BE2C (cell line): ENCODE measurements at regions not wholly inside any gene's neighbourhood (a gene's known extent, or its start where the extent isn't known, plus 50 kb on each side); places are given as distances from the start of the nearest gene placed in this dataset.
"Not testable (repeated sequence)": the region's sequence is repeated elsewhere in the genome, so short reads cannot be mapped to it uniquely, and the experiment has no call there.

Experiments used
- DNase-seq: peaks from one replicate; pipeline ENCODE4 v3.0.0-alpha.2; 2020
- H3K27me3 ChIP-seq: fragments of 250-450 bp; sonication (Bioruptor Pico); 2 replicates; pipeline ENCODE4 v1.5.1; 2020; ENCODE audit warnings: mild to moderate bottlenecking
- H3K36me3 ChIP-seq: fragments of 250-450 bp; sonication (Bioruptor Pico); 2 replicates; pipeline ENCODE4 v1.5.1; 2020; ENCODE audit warnings: mild to moderate bottlenecking
- H3K4me1 ChIP-seq: fragments of 250-450 bp; sonication (Bioruptor Pico); 2 replicates; pipeline ENCODE4 v1.5.1; 2020
- H3K4me3 ChIP-seq: 2 replicates; pipeline ENCODE4 v1.5.1; 2011; ENCODE audit warnings: low read depth, low read length
- H3K9me3 ChIP-seq: fragments of 250-450 bp; sonication (Bioruptor Pico); 2 replicates; pipeline ENCODE4 v1.5.1; 2020
- TF ChIP-seq, protein P1 (sequence below): IDR thresholded peaks from 2 replicates; pipeline ENCODE4 v1.5.1; 2012; ENCODE audit warnings: mild to moderate bottlenecking, low read depth, low read length

DNA sequence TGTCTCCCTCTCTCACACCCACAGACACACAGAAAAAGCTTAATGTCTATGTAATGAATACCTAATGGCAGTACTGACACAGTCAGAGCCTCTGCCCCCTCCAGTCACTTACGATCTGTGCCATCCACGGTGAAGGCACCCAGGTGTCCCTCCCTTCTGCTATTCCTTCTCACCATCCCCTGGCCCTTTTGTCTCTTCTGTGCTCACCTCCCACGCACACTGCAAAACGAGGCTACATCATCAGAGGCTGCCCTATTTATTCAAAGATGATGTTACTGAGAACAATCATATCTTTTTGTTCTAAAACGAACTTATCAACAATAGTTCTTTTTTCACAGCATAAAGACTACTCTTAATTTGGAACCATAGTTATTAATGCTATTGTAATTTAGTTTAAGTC lies 246.9 kb upstream of the MKLN1 start:
- Histone ChIP-seq H3K27me3 (no peaks in the 10 kb centered on the region), H3K4me3 (no peak overlapping the region), H3K36me3 (no peaks in the 10 kb centered on the region; the same call in 1 of the 2 replicates), H3K4me1 (no peaks in the 10 kb centered on the region; the same call in 1 of the 2 replicates), H3K9me3 (no peaks in the 10 kb centered on the region)
- TF ChIP-seq, protein P1, sequence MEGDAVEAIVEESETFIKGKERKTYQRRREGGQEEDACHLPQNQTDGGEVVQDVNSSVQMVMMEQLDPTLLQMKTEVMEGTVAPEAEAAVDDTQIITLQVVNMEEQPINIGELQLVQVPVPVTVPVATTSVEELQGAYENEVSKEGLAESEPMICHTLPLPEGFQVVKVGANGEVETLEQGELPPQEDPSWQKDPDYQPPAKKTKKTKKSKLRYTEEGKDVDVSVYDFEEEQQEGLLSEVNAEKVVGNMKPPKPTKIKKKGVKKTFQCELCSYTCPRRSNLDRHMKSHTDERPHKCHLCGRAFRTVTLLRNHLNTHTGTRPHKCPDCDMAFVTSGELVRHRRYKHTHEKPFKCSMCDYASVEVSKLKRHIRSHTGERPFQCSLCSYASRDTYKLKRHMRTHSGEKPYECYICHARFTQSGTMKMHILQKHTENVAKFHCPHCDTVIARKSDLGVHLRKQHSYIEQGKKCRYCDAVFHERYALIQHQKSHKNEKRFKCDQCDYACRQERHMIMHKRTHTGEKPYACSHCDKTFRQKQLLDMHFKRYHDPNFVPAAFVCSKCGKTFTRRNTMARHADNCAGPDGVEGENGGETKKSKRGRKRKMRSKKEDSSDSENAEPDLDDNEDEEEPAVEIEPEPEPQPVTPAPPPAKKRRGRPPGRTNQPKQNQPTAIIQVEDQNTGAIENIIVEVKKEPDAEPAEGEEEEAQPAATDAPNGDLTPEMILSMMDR = no peak
- DNase-seq = no peak

DNA sequence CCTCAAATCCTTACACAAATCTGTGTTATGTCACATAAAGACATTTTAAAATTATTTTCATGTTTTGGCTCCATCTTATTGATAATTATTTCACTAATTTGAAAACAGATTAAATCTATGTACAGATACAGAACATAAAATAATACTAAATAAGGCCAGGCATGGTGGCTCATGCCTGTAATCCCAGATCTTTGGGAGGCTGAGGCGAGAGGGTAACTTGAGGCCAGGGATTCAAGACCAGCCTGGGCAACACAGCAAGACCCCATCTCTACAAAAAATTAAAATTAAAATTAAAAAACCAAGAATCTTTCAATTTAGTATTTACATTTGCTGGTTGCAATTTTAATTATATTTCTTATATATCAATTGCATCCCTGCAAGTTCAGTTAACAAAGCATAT lies 246.4 kb upstream of the MKLN1 start:
- Histone ChIP-seq H3K9me3 (no peaks in the 10 kb centered on the region), H3K4me3 (no peak overlapping the region), H3K36me3 (no peaks in the 10 kb centered on the region; the same call in 1 of the 2 replicates), H3K4me1 (no peaks in the 10 kb centered on the region; the same call in 1 of the 2 replicates), H3K27me3 (no peaks in the 10 kb centered on the region)
- TF ChIP-seq, protein P1 = no peak
- DNase-seq = no peak

DNA sequence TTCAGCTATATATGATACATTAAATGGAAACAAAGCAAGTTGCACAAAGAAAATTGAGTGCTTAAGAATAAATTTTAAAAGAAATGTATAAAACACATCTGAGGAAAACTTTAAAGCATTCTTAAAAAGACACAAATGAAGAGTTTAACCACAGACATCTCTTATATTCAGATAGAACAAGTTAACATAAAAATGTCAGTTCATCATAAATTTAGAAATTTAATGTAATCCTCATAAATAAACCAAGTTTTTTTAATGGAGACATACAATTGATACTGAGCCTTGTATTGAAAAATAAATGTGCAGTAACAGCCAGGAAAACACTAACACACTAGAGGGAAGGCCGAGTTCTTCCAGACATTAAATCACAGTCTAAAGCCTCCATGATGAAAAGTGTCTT lies 243.9 kb upstream of the MKLN1 start:
- no peak for DNase-seq
- Histone ChIP-seq H3K27me3 (no peaks in the 10 kb centered on the region), H3K4me1 (no peaks in the 10 kb centered on the region; the same call in 1 of the 2 replicates), H3K36me3 (no peaks in the 10 kb centered on the region), H3K9me3 (no peaks in the 10 kb centered on the region), H3K4me3 (no peak overlapping the region)
- TF ChIP-seq, protein P1 = no peak

DNA sequence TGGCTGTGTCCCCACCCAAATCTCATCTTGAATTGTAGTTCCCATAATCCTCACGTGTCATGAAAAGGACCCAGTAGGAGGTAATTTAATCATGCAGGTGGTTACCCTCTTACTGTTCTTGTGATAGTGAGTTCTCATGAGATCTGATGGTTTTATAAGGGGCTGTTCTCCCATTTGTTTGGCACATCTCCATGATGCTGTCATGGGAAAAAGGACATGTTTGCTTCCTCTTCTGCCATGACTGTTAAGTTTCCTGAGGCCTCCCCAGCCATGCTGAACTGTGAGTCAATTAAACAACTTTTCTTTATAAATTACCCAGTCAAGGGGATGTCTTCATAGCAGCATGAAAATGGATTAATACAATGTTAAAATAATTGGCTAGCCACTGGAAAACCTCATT lies 243.3 kb upstream of the MKLN1 start:
- H3K4me3 ChIP-seq, H3K9me3 ChIP-seq, H3K36me3 ChIP-seq, DNase-seq, H3K4me1 ChIP-seq, H3K27me3 ChIP-seq: not testable (repeated sequence)

DNA sequence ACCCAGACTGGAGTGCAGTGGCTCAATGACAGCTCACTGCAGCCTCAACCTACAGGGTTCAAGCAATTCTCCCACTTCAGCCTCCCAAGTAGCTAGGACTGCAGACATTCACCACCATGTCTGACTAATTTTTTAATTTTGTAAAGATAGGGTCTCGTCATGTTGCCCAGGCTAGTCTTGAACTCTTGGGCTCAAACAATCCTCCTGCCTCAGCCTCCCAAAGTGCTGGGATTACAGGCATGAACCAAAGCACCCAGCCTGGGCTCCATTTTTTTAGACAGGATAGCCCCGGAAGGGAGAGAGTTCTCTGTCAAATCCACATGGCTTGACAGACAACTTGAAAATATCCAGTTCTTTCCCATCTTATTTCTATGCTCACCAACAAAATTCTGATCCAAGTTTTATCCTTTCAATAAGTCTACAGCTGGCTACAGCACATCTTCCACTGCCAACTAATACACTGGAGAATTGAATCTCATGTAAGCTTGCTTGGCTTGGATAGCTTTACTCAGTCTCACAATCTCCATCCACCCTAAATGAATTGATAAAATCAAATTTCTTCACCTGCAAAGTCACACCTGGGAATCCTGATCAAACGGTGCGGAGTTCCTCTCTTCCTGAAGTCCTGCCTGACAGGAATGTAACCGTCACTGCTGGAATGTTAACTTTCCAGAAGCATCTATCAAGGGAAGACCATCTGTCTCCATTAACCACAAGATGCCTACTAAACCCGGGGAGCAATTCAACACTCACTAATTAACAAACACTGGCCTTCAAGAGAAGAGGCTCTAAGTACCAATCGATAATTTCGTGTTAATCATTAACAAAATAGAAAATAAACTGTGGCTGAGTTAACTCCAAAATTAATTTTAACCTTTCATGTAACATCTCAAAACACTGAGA lies 239.7 kb upstream of the MKLN1 start:
- H3K36me3 ChIP-seq = peaks cover 6% of the 10 kb centered on the region
- no peaks in the 10 kb centered on the region; the same call in 1 of the 2 replicates for H3K4me1 ChIP-seq
- no peak overlapping the region for H3K4me3 ChIP-seq
- H3K9me3 ChIP-seq = no peaks in the 10 kb centered on the region
- TF ChIP-seq, protein P1 = no peak
- no peaks in the 10 kb centered on the region for H3K27me3 ChIP-seq
- no peak for DNase-seq

DNA sequence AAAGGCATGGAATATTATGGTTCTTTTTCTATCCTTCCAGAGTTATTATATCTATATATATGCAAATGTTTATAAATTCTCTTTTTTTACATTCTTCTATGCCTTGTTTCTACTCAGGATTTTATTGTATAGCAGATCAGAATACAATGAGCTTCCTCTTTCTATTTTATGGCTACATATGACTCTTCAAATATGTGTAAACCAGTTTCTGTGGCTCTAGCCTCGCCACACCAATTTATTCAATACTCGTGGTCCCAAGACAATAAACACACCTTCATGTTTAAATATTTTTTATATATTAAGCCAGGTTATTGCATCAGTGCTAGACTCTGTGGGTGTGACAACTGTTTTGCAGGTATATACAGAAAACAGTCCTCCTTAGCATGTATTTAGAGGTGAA lies 237.5 kb upstream of the MKLN1 start:
- TF ChIP-seq, protein P1 = no peak
- no peaks in the 10 kb centered on the region for H3K9me3 ChIP-seq
- H3K4me1 ChIP-seq = no peaks in the 10 kb centered on the region; the same call in 1 of the 2 replicates
- no peaks in the 10 kb centered on the region for H3K27me3 ChIP-seq
- DNase-seq = no peak
- H3K4me3 ChIP-seq = no peak overlapping the region
- peaks cover 6% of the 10 kb centered on the region for H3K36me3 ChIP-seq
